Activated CD4-positive, alpha-beta memory T cell treated with anti-CD3 and anti-CD28 coated beads for 36 hours (primary cell): ENCODE measurements at regions not wholly inside any gene's neighbourhood (a gene's known extent, or its start where the extent isn't known, plus 50 kb on each side); places are given as distances from the start of the nearest gene placed in this dataset.

Source experiments
- CTCF ChIA-PET: fragments of 350-600 bp; sonication (Branson Sonifier 250); formaldehyde crosslinking; loops from one replicate; lab custom pipeline; 2021; ENCODE audit warnings: antibody characterized with exemption, inconsistent platforms; lab: Charles Lee
- POLR2A ChIA-PET: fragments of 350-600 bp; sonication (Branson Sonifier 250); formaldehyde crosslinking; loops from one replicate; lab custom pipeline; 2021; ENCODE audit warnings: antibody characterized with exemption; lab: Charles Lee
- DNase-seq: peaks from one replicate; pipeline ENCODE4 v3.0.0-alpha.2; 2020
- H3K27ac Mint-ChIP-seq: one replicate; pipeline ENCODE4 v1.8.0; 2021; ENCODE audit warnings: mixed read lengths
- H3K27me3 Mint-ChIP-seq: one replicate; pipeline ENCODE4 v1.8.0; 2021; ENCODE audit warnings: mixed read lengths
- H3K36me3 Mint-ChIP-seq: one replicate; pipeline ENCODE4 v1.8.0; 2021; ENCODE audit warnings: mixed read lengths
- H3K4me1 Mint-ChIP-seq: one replicate; pipeline ENCODE4 v1.8.0; 2021; ENCODE audit warnings: low read depth, mixed read lengths
- H3K4me3 Mint-ChIP-seq: one replicate; pipeline ENCODE4 v1.8.0; 2021; ENCODE audit warnings: mild to moderate bottlenecking, mixed read lengths
- H3K9me3 Mint-ChIP-seq: one replicate; pipeline ENCODE4 v1.8.0; 2021; ENCODE audit warnings: mixed read lengths
- intact Hi-C: fragments of 100-400 bp; cut with micrococcal nuclease; formaldehyde crosslinking; loops from one replicate; pipeline ENCODE4 v1.15.1; 2023

GRCh38 chr6:23040899-23041298 is 471.5 kb downstream of the HDGFL1 start:
- Mint-ChIP-seq H3K9me3 (peaks cover 4% of the 10 kb centered on the region), H3K36me3 (no peaks in the 10 kb centered on the region), H3K4me1 (no peaks in the 10 kb centered on the region), H3K27me3 (no peaks in the 10 kb centered on the region), H3K4me3 (no peak overlapping the region), H3K27ac (no peak overlapping the region)
- DNase-seq: no peak
- POLR2A ChIA-PET: no interaction called here
- intact Hi-C loops: no loop called here
- CTCF ChIA-PET: no interaction called here

GRCh38 chr6:23045280-23045679 is 475.9 kb downstream of the HDGFL1 start:
- H3K4me3 Mint-ChIP-seq: no peak overlapping the region
- no peaks in the 10 kb centered on the region for H3K36me3 Mint-ChIP-seq
- H3K9me3 Mint-ChIP-seq: peaks cover 17% of the 10 kb centered on the region
- ChIA-PET CTCF (no interaction called here), POLR2A (no interaction called here)
- no peaks in the 10 kb centered on the region for H3K4me1 Mint-ChIP-seq
- no peak for DNase-seq
- H3K27ac Mint-ChIP-seq: no peak overlapping the region
- intact Hi-C loops: no loop called here
- H3K27me3 Mint-ChIP-seq: no peaks in the 10 kb centered on the region

DNA sequence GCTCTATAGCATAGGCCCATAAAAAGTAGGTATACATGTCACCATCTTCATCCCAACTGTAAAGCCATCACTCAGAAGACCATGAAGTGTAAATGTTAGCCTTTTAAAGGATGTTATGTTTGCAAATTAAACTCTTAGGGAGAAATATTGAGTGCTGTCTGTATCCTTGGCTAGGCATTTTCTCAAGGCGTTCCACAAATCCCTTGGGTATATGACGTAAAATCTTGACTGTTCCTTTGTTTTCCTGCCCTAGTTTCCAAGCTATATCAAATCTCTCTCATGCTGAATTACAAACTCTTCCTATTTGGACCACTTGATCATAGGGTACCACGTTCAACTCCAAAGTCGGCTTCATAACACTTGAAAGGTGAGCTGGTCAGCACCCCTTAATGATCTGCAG is 486.2 kb downstream of the HDGFL1 start:
- Mint-ChIP-seq H3K27ac (no peak overlapping the region), H3K9me3 (peaks cover 2% of the 10 kb centered on the region), H3K27me3 (no peaks in the 10 kb centered on the region), H3K4me1 (no peaks in the 10 kb centered on the region), H3K36me3 (no peaks in the 10 kb centered on the region), H3K4me3 (no peak overlapping the region)
- intact Hi-C loops: no loop called here
- DNase-seq: no peak
- CTCF ChIA-PET: no interaction called here
- POLR2A ChIA-PET: no interaction called here

DNA sequence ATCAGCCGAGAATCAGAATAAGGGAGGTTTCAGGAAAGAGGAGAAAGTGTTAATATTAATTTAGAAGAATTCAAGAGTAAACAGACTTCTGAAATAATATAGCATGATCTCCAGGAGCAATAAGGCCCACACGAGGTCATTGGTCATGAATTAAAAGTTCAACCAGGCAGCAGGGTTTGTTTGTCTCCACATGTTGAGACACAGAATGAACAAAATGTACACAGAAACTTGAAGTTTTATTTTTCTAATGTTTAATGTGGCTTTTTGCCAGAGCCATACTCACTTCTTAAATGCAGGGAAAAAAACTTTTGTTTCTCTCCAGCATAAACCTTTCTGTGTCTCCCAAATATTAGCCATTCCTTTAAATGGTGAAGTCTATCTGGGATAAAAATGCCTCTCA is 504.5 kb downstream of the HDGFL1 start:
- POLR2A ChIA-PET: no interaction called here
- H3K27ac Mint-ChIP-seq: no peak overlapping the region
- H3K4me1 Mint-ChIP-seq: no peaks in the 10 kb centered on the region
- no peak for DNase-seq
- CTCF ChIA-PET: no interaction called here
- peaks cover 10% of the 10 kb centered on the region for H3K9me3 Mint-ChIP-seq
- no peaks in the 10 kb centered on the region for H3K27me3 Mint-ChIP-seq
- intact Hi-C loops: no loop called here
- H3K36me3 Mint-ChIP-seq: no peaks in the 10 kb centered on the region
- no peak overlapping the region for H3K4me3 Mint-ChIP-seq

DNA sequence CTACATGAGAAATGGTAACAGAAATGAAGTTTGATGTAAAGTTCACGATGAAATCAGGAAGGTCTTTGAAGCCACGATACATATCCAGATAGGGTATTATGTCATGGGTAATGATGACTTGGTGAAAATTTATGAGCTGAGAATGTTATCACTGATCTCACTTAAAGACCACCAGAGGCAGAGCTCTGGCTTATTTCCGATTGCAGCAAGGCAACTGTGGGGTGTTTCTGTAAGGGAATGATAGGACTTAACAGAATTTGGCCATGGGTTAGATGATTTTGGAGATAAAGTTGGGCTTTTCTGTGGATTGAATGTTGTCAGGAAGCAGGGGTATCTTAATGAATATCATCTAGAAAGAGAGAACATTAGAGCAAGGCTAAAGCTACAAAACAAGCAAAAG is 508.4 kb downstream of the HDGFL1 start:
- H3K36me3 Mint-ChIP-seq: no peaks in the 10 kb centered on the region
- H3K4me1 Mint-ChIP-seq: no peaks in the 10 kb centered on the region
- H3K4me3 Mint-ChIP-seq: no peak overlapping the region
- CTCF ChIA-PET: no interaction called here
- H3K27ac Mint-ChIP-seq: no peak overlapping the region
- no peaks in the 10 kb centered on the region for H3K27me3 Mint-ChIP-seq
- intact Hi-C loops: no loop called here
- peaks cover 7% of the 10 kb centered on the region for H3K9me3 Mint-ChIP-seq
- POLR2A ChIA-PET: no interaction called here
- DNase-seq: no peak

GRCh38 chr6:23081701-23082100 is 512.3 kb downstream of the HDGFL1 start:
- H3K27me3 Mint-ChIP-seq: no peaks in the 10 kb centered on the region
- H3K4me1 Mint-ChIP-seq: no peaks in the 10 kb centered on the region
- H3K4me3 Mint-ChIP-seq: no peak overlapping the region
- H3K9me3 Mint-ChIP-seq: peaks cover 10% of the 10 kb centered on the region
- ChIA-PET CTCF (no interaction called here), POLR2A (no interaction called here)
- H3K27ac Mint-ChIP-seq: no peak overlapping the region
- intact Hi-C loops: no loop called here
- H3K36me3 Mint-ChIP-seq: no peaks in the 10 kb centered on the region
- no peak for DNase-seq

GRCh38 chr6:23086100-23086499 is 516.7 kb downstream of the HDGFL1 start:
- Mint-ChIP-seq H3K4me1 (no peaks in the 10 kb centered on the region), H3K27ac (no peak overlapping the region), H3K36me3 (no peaks in the 10 kb centered on the region), H3K27me3 (no peaks in the 10 kb centered on the region), H3K9me3 (peaks cover 7% of the 10 kb centered on the region), H3K4me3 (no peak overlapping the region)
- intact Hi-C loops: no loop called here
- no peak for DNase-seq
- POLR2A ChIA-PET: no interaction called here
- CTCF ChIA-PET: interaction anchor here (0.6 kb wide), 1 partner anchor 555 kb away, joined by 4 read pairs; no protein-coding TSS in a partner anchor

DNA sequence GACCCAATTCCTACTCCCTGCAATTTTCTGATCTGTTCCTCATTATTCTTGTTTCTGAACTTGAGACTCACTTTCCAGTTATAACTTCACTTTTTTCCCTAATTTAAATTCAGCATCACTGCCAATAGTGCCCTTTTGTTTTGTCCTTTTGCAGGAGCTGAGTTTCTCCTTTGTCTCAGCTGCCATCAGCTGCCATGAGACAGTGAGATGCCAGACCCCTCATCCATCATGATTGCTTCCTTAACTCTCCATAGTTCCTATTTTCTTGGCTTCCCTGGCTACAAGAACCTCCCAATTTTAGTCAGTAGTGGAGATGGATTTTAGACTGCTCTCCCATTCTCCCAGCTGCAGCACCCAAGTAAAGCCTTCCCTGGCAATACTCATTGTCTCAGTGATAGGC is 518.1 kb downstream of the HDGFL1 start:
- ChIA-PET CTCF (no interaction called here), POLR2A (no interaction called here)
- no peaks in the 10 kb centered on the region for H3K36me3 Mint-ChIP-seq
- intact Hi-C loops: no loop called here
- no peak overlapping the region for H3K4me3 Mint-ChIP-seq
- no peak overlapping the region for H3K27ac Mint-ChIP-seq
- peaks cover 5% of the 10 kb centered on the region for H3K9me3 Mint-ChIP-seq
- DNase-seq: no peak
- no peaks in the 10 kb centered on the region for H3K27me3 Mint-ChIP-seq
- no peaks in the 10 kb centered on the region for H3K4me1 Mint-ChIP-seq

GRCh38 chr6:23088761-23089160 is 519.4 kb downstream of the HDGFL1 start:
- Mint-ChIP-seq H3K36me3 (no peaks in the 10 kb centered on the region), H3K27me3 (no peaks in the 10 kb centered on the region), H3K9me3 (peaks cover 5% of the 10 kb centered on the region), H3K27ac (no peak overlapping the region), H3K4me3 (no peak overlapping the region), H3K4me1 (no peaks in the 10 kb centered on the region)
- ChIA-PET POLR2A (no interaction called here), CTCF (no interaction called here)
- intact Hi-C loops: no loop called here
- no peak for DNase-seq

GRCh38 chr6:23089981-23090380 is 520.6 kb downstream of the HDGFL1 start:
- Mint-ChIP-seq H3K9me3 (peaks cover 12% of the 10 kb centered on the region), H3K4me1 (no peaks in the 10 kb centered on the region), H3K27ac (no peak overlapping the region), H3K4me3 (no peak overlapping the region), H3K27me3 (no peaks in the 10 kb centered on the region), H3K36me3 (no peaks in the 10 kb centered on the region)
- intact Hi-C loops: no loop called here
- ChIA-PET POLR2A (no interaction called here), CTCF (no interaction called here)
- DNase-seq: no peak

DNA sequence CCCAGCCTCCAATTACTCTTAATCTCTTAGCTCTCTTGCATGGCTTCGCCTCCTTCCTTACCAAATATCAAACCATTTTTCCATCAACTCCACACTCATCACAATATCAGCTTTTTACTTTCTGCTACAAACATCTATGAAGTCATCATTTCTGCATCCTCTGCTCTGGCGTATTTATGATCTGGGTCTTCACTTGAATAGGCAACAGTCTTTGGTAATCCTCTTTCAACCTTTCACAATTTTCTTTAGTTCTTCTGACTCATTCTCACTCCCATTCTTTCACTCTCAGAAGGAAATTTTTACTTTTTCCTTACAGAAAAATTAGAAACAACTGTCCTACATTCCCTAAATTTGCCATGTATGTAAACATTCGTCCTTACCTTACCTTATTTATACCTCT is 522.4 kb downstream of the HDGFL1 start:
- POLR2A ChIA-PET: no interaction called here
- no peak overlapping the region for H3K4me3 Mint-ChIP-seq
- H3K36me3 Mint-ChIP-seq: no peaks in the 10 kb centered on the region
- intact Hi-C loops: no loop called here
- peaks cover 16% of the 10 kb centered on the region for H3K9me3 Mint-ChIP-seq
- no peaks in the 10 kb centered on the region for H3K27me3 Mint-ChIP-seq
- no peak overlapping the region for H3K27ac Mint-ChIP-seq
- no peaks in the 10 kb centered on the region for H3K4me1 Mint-ChIP-seq
- CTCF ChIA-PET: no interaction called here
- DNase-seq: no peak

GRCh38 chr6:23096876-23097275 is 527.5 kb downstream of the HDGFL1 start:
- H3K9me3 Mint-ChIP-seq: peaks cover 17% of the 10 kb centered on the region
- H3K36me3 Mint-ChIP-seq: no peaks in the 10 kb centered on the region
- intact Hi-C loops: no loop called here
- CTCF ChIA-PET: no interaction called here
- no peaks in the 10 kb centered on the region for H3K4me1 Mint-ChIP-seq
- no peak overlapping the region for H3K27ac Mint-ChIP-seq
- POLR2A ChIA-PET: no interaction called here
- DNase-seq: no peak
- H3K4me3 Mint-ChIP-seq: no peak overlapping the region
- no peaks in the 10 kb centered on the region for H3K27me3 Mint-ChIP-seq

GRCh38 chr6:23097566-23097965 is 528.2 kb downstream of the HDGFL1 start:
- H3K27ac Mint-ChIP-seq: no peak overlapping the region
- peaks cover 17% of the 10 kb centered on the region for H3K9me3 Mint-ChIP-seq
- ChIA-PET CTCF (no interaction called here), POLR2A (no interaction called here)
- no peaks in the 10 kb centered on the region for H3K36me3 Mint-ChIP-seq
- H3K4me3 Mint-ChIP-seq: no peak overlapping the region
- no peaks in the 10 kb centered on the region for H3K27me3 Mint-ChIP-seq
- no peaks in the 10 kb centered on the region for H3K4me1 Mint-ChIP-seq
- no peak for DNase-seq
- intact Hi-C loops: no loop called here

DNA sequence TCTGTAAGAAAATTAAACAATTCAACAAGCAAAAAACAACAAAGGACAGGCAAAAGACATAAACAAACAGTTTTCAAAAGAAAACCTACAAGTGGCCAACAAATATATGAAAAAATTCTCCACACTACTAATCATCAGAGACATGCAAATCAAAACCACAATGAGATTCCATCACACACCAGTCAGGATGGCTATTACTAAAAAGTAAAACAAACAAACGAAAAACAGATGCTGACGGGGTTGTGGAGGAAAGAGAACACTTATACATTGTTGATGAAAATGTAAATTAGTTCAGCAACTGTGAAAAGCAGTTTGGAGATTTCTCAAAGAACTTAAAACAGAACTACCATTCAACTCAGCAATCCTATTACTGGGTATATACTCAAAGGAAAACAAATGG is 537.6 kb downstream of the HDGFL1 start:
- Mint-ChIP-seq H3K27ac (no peak overlapping the region), H3K36me3 (peaks cover 2% of the 10 kb centered on the region), H3K4me1 (no peaks in the 10 kb centered on the region), H3K27me3 (no peaks in the 10 kb centered on the region), H3K9me3 (peaks cover 27% of the 10 kb centered on the region), H3K4me3 (no peak overlapping the region)
- CTCF ChIA-PET: no interaction called here
- POLR2A ChIA-PET: no interaction called here
- intact Hi-C loops: no loop called here
- DNase-seq: no peak
